G401.6 (cell line): ENCODE measurements at regions not wholly inside any gene's neighbourhood (a gene's known extent, or its start where the extent isn't known, plus 50 kb on each side); places are given as distances from the start of the nearest gene placed in this dataset.

Source experiments
- FAIRE-seq: peaks from 2 replicates; lab custom pipeline; 2012; peaks lifted over from hg19 to GRCh38; lab: Jason Lieb, UNC

DNA sequence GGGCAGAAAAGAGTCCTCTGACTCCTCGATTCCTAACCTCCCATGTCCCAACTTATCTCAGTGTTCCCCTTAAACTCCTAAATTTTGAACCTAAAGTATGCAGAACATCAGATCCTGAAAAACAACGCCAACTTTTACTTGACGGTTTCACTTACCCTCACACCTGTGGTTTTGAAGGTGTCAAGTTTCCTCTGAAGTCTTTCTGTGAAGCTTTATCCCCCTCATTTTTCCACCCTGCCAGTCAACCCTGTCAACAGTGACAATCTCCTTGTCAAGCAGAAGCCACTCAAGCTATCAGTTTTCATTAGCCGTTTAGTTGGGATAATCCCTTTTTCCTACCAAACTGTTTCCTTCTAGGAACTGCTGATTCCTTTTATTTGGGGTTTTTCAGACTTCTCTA, 245.4 kb upstream of the PREP start:
- FAIRE-seq = no peak

DNA sequence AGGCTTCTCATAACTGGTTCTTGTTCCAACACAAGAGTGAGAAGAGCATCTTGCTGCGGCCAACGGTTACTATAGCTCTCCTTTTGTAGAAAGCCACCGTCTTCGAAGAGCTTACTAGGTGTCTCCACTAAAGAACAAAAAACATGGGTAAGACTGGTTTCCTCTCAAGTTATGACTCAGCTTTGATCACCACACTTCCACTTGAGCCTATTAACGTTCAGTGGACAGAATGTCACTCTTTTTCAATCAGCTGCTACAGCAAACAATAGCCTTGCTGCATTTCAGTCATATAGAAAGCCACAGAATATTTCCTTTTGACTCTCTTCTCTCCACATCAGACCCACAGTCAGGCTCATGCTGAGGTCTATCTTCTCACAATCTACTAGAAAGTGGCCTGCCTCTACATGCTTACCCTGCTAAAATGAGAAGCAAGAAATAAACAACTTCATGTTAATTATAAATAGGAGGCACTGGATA, 243.5 kb upstream of the PREP start:
- no peak for FAIRE-seq

DNA sequence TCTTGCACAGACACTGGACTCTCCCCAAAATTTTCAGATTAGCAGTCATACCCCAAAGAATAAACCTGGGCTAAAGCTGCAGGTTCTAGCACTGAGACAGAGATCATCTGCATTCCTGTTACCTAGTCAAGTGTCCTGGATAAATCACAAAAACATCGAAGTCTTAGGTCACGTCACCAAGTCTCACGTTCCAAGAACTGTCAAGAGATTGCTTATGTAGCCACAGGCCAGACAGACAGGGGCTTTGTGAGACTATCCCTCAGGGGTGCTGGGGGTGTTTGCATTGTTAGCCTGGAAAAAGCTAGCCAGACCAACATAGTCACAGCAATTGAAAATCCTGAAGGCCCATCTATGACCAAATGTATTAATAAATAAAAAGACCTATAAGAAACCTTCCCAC, 243.1 kb upstream of the PREP start:
- FAIRE-seq = no peak

DNA sequence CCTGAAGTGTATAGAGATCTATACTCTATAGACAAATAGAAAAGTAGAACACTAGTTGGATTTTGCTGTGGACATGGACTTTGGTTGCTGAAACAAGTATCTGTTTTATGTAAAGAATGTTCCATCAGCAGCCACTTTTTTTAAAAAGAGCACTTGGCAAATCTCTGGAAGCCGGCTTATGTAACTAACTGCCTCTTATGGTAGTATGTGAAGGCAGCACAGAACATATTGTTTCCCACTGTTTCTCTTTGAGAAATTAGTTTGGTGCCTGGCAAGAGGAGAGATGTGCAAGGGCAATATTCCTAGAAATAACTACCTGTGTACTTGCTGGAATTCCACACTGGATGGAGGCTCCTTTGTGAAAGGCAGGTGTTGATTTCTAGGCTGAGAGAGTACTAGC, 242.3 kb upstream of the PREP start:
- no peak for FAIRE-seq

DNA sequence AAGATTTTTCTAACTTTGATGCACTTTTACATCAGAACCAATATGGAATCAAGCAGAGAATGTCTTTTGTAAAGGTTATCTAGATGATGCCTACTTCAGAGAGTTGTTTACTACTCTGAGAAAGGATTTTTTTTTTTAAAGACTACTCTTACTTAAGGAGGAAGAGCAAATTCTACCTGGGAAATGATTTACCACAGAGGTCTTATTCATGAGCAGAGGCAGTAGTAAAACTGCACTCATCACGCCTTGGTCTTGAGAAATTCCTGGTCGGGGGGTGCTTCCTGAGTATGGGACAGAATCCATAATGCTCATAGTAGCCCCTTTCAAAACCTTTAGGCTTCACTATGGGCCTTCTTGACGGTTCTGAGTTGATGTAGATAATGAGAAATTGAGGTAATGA, 241.8 kb upstream of the PREP start:
- no peak for FAIRE-seq

DNA sequence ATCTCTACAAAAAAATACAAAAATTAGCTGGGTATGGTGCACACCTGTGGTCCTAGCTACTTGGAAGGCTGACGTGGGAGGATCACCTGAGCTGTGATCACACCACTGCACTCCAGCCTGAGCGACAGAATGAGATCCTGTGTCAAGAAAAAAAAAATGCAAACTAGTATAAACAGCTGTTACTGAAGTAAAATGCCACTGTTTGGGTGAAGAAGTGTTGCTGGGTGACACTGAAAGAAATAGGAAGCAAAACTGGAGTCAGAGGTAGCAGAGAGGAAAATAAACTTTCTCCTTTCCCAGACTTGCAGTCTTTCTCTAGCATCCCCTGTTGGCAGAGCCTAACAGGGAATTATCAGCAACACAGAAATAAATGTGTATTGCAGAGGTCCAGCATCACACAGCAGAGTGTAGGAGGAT, 241.2 kb upstream of the PREP start:
- FAIRE-seq = no peak

DNA sequence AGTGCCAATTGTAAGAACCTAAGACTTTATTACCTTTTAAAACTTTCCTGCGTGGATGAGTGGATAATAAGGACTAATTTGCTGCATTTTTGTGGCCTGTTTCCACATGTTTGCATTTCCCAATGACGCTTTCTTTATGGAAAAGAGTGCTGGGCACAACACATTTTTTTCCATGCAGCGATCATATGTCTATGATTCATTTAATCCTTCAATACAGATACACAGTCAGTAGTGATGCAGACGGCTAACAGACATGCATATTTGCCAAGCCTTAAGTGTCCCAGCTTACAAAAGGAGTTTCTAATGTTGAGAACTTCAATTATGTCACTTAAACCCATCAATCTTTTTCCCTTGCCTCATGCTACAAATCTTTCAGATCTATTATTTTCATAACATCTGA, 239.8 kb upstream of the PREP start:
- no peak for FAIRE-seq

DNA sequence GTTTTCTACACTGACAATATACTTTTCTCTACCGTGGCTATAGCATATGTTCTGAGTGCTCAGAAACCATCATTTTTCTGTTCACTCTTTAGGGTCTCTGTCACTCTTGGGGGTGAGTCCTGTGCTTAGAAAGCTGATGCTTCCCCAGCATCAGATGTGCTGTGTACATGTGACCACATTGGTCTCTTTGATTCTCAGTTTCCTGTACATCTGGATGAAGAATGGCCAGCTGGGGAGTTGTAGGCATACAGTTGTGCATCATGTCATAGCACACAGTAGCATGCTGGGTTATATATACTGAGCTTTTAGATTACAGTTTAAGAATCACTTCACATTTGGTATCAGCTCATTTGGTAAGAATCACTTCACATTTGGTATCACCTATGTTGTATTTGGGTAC, 238.6 kb upstream of the PREP start:
- no peak for FAIRE-seq

DNA sequence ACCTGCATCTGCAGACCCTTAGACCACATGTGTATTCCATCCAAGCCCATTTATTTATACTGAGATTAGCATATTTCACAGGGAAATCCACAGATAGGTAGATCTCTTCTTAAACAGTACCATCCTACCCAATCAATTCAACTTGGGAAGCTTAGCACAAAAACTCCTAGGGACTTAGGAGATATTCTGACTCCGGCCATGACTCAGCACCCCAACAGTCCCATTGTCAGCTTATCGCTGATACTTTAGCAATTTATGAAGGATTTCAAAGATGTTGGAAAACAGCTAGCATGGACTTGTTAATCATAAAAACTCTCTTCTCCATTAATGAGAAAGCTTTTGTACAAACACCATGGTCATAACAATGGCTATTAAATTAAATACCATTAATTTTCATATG, 236.2 kb upstream of the PREP start:
- FAIRE-seq = no peak

DNA sequence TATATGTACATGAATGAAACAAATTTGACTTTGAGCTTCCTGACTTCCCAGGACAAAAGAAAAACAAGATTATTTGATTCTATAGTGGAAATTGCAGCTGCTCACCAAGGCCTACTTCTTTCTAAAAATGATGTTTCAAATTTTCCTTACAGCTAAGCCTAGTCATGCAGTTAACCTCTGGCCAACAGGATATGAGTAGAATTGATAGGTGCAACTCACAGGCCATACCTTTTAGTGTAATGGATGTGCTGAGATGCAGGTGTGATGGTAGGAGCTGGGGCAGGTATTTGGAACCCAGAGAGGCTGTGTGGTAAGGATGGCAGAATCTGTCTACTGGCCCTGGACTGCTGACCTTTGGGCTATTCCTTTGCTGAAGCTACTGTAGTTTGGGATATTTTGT, 230.9 kb upstream of the PREP start:
- FAIRE-seq = no peak

DNA sequence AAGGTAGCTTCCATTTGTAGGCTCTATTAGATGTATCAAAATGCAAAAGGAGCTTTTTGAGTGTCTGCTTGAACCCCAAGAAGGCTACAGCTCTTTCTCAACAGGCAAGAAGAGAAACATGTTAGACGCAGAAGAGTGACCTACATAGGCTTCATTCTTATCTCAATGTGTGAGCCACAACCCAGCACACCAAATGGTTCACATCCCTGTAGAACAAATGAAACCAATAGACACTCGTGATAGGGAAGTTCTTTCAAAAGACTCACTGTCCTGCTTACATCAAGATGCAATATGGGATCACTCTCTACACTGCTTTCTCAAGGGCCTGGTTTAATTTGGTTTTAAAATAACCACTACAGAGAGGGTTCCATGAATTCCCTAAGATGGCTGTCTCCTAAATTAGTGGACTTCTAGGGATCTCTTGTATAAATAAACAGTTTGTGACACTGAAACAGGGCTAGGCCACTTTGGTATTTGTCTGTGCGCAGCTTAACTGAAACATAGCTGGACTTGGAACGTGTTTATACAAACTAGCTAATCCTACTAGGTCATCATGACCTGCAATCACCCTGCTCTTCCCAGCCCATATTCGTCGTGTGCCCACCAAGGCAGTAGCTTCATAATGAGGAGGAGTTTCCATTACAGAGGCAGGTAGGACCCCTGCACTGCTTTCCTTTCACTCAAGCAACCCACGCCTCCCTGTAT, 225.4 kb upstream of the PREP start:
- no peak for FAIRE-seq

DNA sequence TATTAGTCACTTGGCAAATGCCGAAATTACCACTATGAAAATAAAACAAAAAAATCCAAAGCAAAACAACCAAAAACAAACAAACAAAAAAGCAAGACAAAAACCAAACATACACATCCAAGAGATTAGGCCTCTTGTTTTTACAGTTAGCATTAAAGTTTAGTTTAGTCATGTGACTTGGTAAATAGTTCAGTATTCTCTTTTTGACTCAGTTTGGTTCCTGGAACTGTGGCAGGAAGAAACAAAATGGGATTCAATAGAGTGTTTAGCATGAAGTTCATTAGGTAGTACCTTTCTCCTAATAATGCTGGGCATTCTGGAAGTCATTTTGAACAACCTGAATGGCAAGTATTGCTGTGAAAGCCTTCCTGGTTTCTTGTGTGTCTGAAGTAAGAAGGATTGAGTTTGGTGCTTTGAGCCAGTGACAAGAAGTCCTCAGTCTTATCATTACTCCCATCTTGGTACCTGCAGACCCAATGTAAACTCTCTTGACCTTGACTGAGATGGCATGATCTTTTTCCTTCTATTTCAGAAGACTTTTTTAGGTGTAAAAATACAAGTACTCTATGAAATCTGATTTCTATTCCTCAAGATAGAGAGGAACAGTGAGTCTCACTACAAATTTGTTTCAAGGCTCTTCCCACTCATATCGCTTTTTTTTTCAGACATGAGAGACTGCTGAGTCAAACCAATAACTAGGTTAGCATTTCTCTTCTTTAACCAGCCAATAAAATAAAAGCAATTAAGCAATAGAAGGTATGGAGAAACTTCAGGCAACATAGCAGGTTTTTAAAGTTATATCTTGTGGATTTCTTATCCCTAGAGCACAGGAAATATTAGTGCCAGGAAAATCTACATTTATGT, 223.6 kb upstream of the PREP start:
- no peak for FAIRE-seq

DNA sequence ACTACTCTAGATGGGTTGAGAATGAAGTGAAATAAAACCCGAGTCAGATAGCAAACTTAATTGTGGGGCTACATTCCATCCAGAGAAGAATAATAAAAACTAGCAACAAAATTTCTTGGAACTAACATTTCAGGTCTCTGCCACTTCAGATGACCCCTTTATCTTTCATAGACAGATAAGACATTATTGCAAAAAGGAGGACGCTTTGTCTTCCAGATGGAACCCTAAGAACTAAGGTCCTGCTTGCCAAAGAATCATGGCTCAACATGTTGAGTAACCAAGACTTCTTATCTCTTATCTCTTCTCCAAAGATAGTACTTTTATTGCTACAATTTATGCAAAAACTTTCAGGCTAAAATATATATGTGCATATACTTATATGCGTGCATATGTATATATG, 221.1 kb upstream of the PREP start:
- FAIRE-seq = no peak

DNA sequence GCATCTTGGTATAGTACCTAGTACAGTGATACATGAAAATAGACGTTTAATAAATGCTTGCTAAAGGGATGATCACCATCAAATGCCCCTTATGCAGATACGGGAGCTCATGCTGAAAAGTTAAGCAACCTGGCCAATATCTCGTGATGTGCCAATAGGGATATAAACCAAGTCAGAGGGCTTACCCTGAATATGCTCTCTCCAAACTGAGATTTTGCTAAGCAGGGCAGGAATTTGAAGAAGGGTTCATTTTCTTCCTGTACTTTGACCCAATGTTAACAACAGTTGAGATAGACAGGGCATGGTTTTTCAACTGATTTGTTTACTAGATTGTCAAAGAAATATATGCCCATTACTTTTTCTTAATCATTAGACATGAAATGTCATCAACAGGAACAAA, 219.3 kb upstream of the PREP start:
- no peak for FAIRE-seq

DNA sequence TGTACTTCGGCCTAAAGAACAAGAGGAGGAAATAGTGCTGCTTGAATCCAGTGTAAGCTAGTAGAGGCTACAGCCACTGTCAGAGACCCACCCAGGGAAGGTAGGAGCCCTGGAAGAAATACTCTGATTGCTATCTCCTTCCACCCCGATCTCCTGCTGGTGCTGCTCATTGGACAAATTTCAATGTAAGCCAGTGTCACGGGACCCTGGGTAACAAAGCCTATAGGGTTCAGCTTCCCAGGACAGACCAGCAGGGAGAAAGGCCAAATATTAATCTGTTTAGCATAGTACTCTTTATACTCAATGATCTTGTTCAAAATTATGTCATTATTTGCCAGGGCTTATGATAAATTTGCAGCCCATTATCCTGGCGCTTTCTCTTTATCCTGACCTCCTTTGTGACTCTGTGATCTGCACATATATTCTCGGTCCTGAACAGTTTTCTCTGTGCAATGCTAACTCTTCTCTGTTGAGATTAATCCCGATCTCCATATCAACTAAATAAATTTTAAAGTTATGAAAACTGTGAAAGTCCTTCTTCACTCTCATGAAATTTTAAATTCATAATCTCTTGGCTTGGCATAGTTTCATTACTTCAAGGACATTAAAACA, 218.8 kb upstream of the PREP start:
- no peak for FAIRE-seq

DNA sequence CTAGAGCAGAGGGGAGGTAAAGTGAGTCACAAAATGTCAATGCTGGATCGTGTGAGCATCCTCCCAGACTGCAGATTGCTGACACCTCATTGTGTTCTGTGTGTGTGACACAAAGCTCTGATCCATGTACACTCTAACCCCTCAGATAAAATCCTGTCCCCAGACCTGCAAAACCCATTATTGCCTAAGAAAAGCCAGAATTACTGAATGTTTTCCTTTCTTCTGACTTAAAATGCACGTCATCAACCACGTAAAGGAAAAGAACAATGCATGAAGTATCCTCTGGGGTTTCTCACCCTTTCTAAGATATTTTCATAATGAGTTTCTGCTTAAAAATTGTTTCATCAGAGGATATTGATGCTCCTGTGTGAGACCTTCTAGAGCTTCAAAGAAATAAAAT, 218.0 kb upstream of the PREP start:
- FAIRE-seq = no peak

DNA sequence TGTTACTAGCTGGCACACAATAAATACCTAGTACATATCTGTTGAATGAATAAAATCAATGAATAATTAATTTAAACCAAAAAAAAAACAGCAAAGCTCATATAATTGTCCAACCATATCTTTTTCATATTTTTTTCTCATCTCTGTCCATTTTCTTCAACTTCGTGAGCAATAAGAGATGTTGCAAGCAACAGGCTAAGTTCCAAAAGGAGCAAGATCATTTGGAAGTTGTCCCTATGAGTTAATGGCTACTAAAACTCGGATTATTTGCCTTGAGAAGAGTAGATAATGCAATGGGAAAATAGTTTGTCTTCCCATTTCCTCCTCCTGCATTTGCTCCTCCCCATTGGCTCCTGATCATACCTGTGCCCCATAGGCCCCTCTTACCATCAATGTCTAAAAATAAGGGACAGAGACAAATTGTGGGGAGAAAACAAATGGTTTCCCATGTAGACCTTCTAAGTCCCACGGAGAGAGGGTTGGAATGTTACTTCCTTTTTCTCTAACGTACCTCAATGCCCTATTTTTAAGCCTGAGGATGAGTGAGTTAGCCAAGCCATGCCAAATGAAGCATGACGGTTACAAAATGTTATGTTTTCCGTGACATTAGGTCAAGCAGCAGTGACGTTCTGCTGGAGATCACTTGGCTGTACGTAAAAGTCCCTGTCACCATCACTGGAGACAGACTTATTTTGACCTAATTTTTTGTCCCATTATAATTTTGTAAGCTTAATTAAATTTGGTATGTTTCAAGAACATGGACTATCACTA, 217.3 kb upstream of the PREP start:
- FAIRE-seq = no peak

DNA sequence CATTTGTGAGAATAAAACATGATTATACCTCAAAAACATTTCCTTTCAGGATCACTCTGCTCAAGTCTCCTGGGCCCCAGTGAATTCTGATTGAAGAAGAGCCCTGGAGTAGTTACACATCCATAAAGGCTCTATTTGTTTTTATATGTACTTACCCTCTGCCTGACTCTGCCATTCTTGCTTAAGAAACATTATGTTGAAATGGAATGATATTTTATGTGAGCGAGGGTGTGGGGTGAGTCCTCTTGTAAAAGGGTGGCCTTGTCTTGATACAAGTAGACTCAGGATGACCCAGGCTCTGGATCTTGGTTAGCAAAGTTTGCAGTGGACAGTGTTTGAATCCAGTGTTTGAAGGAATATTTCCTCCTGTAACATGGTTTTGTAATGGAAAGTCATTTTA, 215.4 kb upstream of the PREP start:
- FAIRE-seq = no peak

DNA sequence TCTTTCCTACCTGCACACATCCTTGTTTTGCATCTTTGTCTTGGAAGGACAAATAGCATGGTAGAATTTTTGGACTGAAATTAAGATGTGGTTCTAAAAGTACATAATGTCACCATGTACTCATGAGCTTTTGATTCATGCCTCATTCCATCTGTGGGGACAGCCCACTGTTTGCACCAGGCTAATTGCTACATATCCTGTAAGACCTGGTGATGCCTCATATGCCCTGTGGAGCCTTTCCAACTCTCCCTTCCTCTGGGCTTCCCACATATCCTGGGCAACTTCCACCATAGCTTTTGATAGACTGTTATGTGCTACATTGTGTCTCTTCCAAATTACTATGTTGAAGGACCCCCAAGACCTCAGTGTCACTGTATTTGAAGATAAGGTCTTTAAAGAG, 213.6 kb upstream of the PREP start:
- FAIRE-seq = no peak

DNA sequence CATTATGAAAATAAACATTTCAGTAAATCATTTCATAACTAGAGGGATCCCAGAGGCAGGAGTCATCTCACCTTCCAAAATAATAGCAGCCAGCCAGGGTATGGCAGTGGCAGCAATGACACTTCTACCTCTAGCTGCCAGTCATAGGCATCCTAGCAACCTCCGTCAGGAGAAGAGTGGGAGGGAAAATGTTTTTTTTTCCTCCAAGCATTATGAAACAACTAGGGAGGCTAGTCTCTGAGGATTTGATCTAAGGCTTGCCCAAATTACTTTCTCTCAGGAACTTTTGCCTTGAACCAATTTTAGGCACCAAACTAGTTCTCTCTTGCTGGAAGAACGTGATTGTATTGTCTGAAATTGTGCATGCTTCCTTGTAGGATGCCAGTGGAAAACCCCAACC, 208.7 kb upstream of the PREP start:
- FAIRE-seq = no peak

DNA sequence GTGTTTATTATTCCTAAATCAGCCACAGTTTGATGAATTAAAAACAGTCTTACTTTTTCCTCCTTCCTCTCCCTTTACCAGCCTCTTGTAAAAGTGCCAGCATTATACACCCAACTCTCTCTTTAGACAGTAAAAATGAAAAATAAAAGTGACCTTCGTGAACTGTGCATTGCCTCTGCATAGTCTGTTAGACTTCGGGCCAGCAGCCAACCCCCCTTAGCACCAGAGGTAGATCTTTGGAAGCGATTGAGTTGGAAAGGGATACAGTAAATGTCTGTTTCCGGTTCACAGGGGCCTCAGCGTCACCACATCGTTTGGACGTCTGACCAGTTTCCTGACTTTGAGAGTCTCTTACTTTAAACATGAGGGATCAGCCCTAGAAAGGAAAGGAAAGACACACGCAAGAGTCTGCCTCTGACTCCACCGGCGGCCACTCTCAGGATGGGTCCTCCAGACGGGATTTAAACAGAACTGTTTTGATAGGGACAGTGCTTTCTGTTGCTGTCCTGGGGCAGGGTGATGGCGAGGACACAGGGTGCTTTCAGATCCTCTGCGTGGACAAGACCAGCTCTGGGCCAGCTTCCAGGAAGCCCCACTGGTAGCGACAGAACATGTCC, 206.6 kb upstream of the PREP start:
- FAIRE-seq = no peak

DNA sequence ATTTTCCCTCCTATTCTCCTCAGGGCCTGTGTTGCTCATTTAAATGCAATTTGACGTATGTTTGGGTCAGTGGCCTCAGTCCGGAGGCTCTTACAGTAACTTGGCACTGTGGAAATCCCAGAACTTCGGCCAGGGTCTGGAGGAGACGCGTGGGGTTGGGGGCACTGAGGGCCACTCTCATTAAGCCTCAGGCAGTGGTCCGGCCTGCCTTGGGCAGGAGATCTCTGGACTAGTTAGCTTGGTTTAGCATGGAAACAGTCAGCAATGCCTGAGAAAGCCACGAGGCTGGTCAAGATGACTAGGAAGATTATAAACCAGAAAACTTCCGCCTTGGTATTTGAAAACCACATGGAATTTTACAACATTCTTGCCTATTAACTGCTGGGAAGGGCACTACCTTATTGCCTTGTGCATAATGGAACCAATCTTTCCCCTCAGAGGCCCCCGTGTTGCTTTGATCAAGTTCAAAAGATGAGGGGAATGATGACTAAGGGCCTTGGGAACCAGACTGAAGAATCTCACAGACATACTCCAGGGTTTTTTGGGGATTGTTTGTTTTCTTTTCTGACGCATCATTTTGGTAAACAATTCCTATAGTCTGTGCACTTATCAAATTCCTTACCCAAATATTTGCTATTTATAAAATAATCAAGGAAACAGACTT, 206.0 kb upstream of the PREP start:
- FAIRE-seq = no peak
